ENCODE measurements at regions not wholly inside any gene's neighbourhood (a gene's known extent, or its start where the extent isn't known, plus 50 kb on each side); places are given as distances from the start of the nearest gene placed in this dataset.

GRCh38 chr1:79376106-79376505, 369.6 kb upstream of the ADGRL4 start:
- H3K9me2 ChIP-seq (ENCODE audit: low read depth, low read length), result no peaks in the 10 kb centered on the region
- H3K9me3 ChIP-seq (ENCODE audit: low read length), result no peaks in the 10 kb centered on the region
- H3K4me2 ChIP-seq (ENCODE audit: low read length), result no peak overlapping the region
- H3K79me2 ChIP-seq (ENCODE audit: insufficient read depth, low read length), result no peaks in the 10 kb centered on the region
- H3F3A ChIP-seq (ENCODE audit: insufficient read depth, low read length), result no peaks in the 10 kb centered on the region
- no peak overlapping the region for H3K27ac ChIP-seq (ENCODE audit: low read depth, low read length, poor library complexity, severe bottlenecking)
- H3K36me3 ChIP-seq (ENCODE audit: insufficient read depth, low read length), result no peaks in the 10 kb centered on the region
- no peaks in the 10 kb centered on the region for H3K27me3 ChIP-seq (ENCODE audit: insufficient read depth, low read length)
- no peak for TF ChIP-seq CTCF (IDR thresholded peaks at IDR 0.05; ENCODE audit: low read length)
- no peaks in the 10 kb centered on the region for H4K20me1 ChIP-seq (ENCODE audit: insufficient read depth, low read length)
- H3K4me3 ChIP-seq (ENCODE audit: low read depth, low read length, poor library complexity, severe bottlenecking), result no peak overlapping the region
- no peak overlapping the region for H2AFZ ChIP-seq (ENCODE audit: low read length)
- H3K9ac ChIP-seq (ENCODE audit: low read length), result no peak overlapping the region
- H3K4me1 ChIP-seq (ENCODE audit: insufficient read depth, low read length, severe bottlenecking), result no peaks in the 10 kb centered on the region

DNA sequence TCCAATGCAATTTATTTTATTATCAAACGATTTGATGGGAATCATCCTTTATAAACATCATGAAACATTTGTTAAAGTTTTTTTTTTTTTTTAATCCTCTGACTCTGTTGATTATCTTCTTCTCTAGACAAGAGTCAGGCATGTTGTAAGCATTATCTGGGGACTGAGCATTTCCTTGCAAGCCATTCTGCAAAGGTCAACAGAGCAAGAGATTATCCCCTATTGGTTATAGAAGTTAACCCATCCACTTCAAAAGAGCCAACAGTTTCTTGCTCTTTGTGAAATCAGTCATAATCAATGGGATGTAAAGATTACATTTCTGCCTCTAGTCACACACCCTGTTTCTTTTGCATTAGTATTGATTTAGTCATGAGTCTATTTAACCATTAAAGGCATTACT, 368.8 kb upstream of the ADGRL4 start:
- Histone ChIP-seq H3K4me2 (ENCODE audit: low read length) (no peak overlapping the region), H3K36me3 (ENCODE audit: insufficient read depth, low read length) (no peaks in the 10 kb centered on the region), H3K9me3 (ENCODE audit: low read length) (no peaks in the 10 kb centered on the region), H4K20me1 (ENCODE audit: insufficient read depth, low read length) (no peaks in the 10 kb centered on the region), H3K27ac (ENCODE audit: low read depth, low read length, poor library complexity, severe bottlenecking) (no peak overlapping the region), H3K27me3 (ENCODE audit: insufficient read depth, low read length) (no peaks in the 10 kb centered on the region), H3F3A (ENCODE audit: insufficient read depth, low read length) (no peaks in the 10 kb centered on the region), H3K4me1 (ENCODE audit: insufficient read depth, low read length, severe bottlenecking) (no peaks in the 10 kb centered on the region), H3K9ac (ENCODE audit: low read length) (no peak overlapping the region), H3K9me2 (ENCODE audit: low read depth, low read length) (no peaks in the 10 kb centered on the region), H3K4me3 (ENCODE audit: low read depth, low read length, poor library complexity, severe bottlenecking) (no peak overlapping the region), H2AFZ (ENCODE audit: low read length) (no peak overlapping the region), H3K79me2 (ENCODE audit: insufficient read depth, low read length) (no peaks in the 10 kb centered on the region)
- TF ChIP-seq EZH2 (IDR thresholded peaks at IDR 0.05; ENCODE audit: borderline replicate concordance, low read length) (no peak), CTCF (IDR thresholded peaks at IDR 0.05; ENCODE audit: low read length) (no peak)

DNA sequence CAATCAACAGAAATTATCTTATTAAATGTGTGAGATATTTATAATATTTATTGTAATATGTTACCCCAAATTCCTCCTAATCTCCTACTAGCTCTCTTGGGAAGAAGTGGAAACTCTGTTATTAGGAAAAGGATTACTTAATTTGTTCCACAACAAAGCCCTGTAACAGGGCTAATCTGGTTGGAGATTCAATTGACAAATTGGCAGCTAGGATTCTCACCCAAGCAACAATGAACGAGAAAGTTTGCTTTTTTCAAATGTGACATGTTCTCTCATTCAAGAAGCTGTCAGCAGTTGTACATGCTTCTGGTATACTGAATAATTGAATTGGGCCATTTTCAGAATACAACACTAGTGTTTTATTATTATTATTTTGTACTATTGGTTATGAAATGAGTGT, 367.9 kb upstream of the ADGRL4 start:
- Histone ChIP-seq H3K4me2 (ENCODE audit: low read length) (no peak overlapping the region), H3K9me2 (ENCODE audit: low read depth, low read length) (no peaks in the 10 kb centered on the region), H3K9me3 (ENCODE audit: low read length) (no peaks in the 10 kb centered on the region), H3K79me2 (ENCODE audit: insufficient read depth, low read length) (no peaks in the 10 kb centered on the region), H3K27me3 (ENCODE audit: insufficient read depth, low read length) (no peaks in the 10 kb centered on the region), H3K27ac (ENCODE audit: low read depth, low read length, poor library complexity, severe bottlenecking) (no peak overlapping the region), H3K9ac (ENCODE audit: low read length) (no peak overlapping the region), H2AFZ (ENCODE audit: low read length) (no peak overlapping the region), H3F3A (ENCODE audit: insufficient read depth, low read length) (no peaks in the 10 kb centered on the region), H3K36me3 (ENCODE audit: insufficient read depth, low read length) (no peaks in the 10 kb centered on the region), H3K4me1 (ENCODE audit: insufficient read depth, low read length, severe bottlenecking) (no peaks in the 10 kb centered on the region), H4K20me1 (ENCODE audit: insufficient read depth, low read length) (no peaks in the 10 kb centered on the region), H3K4me3 (ENCODE audit: low read depth, low read length, poor library complexity, severe bottlenecking) (no peak overlapping the region)
- no peak for TF ChIP-seq CTCF (IDR thresholded peaks at IDR 0.05; ENCODE audit: low read length)
- no peak for TF ChIP-seq EZH2 (IDR thresholded peaks at IDR 0.05; ENCODE audit: borderline replicate concordance, low read length)
